ENCODE measurements at regions not wholly inside any gene's neighbourhood (a gene's known extent, or its start where the extent isn't known, plus 50 kb on each side); places are given as distances from the start of the nearest gene placed in this dataset.
"Not testable (repeated sequence)": the region's sequence is repeated elsewhere in the genome, so short reads cannot be mapped to it uniquely, and the experiment has no call there.

DNA sequence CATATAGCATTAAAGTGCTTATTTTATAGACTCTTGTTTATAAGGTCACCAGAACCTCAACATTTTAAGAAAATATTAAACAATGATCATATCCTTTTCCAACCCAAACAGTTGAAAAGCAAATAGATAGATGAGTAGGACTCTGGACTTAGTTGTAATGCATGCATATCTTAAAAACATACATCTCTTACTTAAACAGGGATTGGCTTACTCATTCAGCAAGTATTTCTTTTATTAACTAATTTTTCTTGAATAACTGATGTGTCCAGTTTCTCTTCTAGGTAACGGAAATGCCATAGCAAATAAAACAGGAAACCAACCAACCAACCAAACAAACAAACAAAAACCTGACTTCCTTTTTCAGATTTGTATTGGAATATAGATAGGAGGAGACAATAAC is 70.9 kb upstream of the NBPF4 start:
- DNase-seq (ENCODE audit: low read depth): no peak

DNA sequence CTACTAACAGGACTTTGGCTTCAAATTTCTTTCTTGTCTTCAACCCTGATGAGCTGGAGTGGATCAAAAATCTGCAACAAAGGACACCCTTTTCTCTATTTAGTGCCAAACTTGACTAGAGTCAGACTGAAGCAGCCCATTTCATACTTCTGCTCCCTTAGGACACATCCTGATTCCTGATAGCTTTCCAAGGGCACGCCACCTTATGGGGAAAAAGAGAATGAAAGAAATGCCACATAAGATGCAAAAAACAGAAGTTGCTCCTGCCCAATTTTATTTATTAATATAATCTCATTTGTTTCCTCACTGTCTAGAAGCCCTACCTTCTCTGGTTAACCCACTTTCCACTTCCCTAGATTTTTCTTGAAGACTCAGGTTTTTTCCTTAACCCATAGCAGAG is 72.7 kb upstream of the NBPF4 start:
- peak; percentile 48 for DNase-seq (ENCODE audit: low read depth)

GRCh38 chr1:108320849-108321248 is 77.0 kb upstream of the NBPF4 start:
- DNase-seq (ENCODE audit: low read depth): no peak

- not testable (repeated sequence) for DNase-seq (ENCODE audit: low read depth)
These were observed 81.5 kb upstream of the NBPF4 start for GRCh38 chr1:108325338-108325737.

- peak; percentile 10 for DNase-seq (ENCODE audit: low read depth)
These were observed 83.9 kb upstream of the NBPF4 start for GRCh38 chr1:108327534-108328466.

GRCh38 chr1:108345776-108346531 is 102.1 kb upstream of the NBPF4 start:
- DNase-seq (ENCODE audit: low read depth): no peak

DNA sequence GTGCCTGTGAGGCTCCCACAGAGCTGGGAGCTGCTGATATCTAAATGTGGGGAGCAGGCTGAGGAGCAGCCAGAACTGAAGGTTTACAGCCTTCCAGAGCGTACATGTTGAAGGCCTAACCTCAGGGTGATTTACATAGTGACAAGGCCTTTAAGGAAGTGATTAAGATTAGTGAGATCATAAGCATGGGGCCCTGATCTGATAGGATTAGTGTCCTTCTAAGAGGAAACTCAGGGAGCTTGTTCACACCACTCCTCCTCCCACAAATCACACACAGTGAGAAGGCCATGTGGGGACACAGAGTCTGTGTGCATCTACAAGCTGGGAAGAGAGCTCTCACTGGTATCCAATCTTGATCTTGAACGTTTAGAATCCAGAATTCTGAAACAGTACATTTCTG is 92.3 kb upstream of the NBPF6 start:
- DNase-seq (ENCODE audit: low read depth): no peak

DNA sequence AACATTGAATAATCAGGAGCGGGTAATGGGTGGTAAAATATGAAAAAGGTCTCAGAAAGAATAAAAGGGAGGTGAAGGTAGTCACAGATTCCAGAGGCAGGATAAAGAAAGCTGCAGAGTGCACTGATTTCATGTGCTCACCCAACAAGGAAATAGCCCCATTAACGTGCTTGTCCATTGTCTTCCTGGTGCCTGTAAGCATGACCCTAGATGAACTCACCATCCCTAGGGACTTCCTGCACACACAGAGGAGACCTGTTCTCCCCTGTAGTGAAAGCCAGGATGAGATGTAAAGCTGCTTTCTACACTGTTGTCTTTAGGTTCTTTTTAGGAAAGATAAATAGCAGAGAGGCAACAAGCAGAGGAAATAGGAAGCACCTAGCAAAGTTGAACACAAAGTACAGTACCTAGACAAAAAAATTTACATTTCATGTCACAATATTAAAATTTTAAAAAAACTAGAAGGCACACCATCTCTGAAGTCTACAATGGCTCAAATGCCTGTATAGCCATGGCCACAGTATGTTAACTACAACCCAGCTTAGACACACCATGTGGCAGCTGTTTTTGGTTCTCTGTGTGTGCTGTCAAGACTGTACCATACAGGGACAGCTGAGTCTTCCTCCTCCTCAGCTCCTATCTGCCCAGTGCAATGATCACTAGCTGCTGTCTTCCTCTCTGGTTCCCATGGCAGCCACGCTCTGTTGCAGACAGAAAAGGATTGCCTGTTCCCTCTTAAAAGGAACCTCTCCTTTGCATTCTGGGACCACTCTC is 69.9 kb upstream of the NBPF6 start:
- not testable (repeated sequence) for DNase-seq (ENCODE audit: low read depth)

Data from ELR (cell line).